GM06990 (cell line): ENCODE measurements at regions not wholly inside any gene's neighbourhood (a gene's known extent, or its start where the extent isn't known, plus 50 kb on each side); places are given as distances from the start of the nearest gene placed in this dataset.

Experiments used
- DNase-seq: peaks from one replicate; pipeline ENCODE4 v3.0.0-alpha.2; 2011; ENCODE audit not compliant: insufficient read length; ENCODE audit errors: extremely low read depth
- H3K27me3 ChIP-seq: replicated peaks from 2 replicates; pipeline ENCODE4 v1.6.0; 2011; ENCODE audit warnings: low read length; ENCODE audit not compliant: control insufficient read depth, insufficient read depth
- H3K36me3 ChIP-seq: 2 replicates; pipeline ENCODE4 v1.5.1; 2011; ENCODE audit warnings: low read length; ENCODE audit not compliant: control insufficient read depth, insufficient read depth
- H3K4me3 ChIP-seq: replicated peaks from 2 replicates; pipeline ENCODE4 v1.5.1; 2011; ENCODE audit warnings: low read depth, mild to moderate bottlenecking, control low read depth, low read length
- TF ChIP-seq, protein P1 (sequence below): IDR thresholded peaks from 2 replicates; pipeline ENCODE4 v1.5.1; 2011; ENCODE audit warnings: low read length, control low read depth, mild to moderate bottlenecking, inconsistent platforms; ENCODE audit not compliant: insufficient read depth, poor library complexity, severe bottlenecking

DNA sequence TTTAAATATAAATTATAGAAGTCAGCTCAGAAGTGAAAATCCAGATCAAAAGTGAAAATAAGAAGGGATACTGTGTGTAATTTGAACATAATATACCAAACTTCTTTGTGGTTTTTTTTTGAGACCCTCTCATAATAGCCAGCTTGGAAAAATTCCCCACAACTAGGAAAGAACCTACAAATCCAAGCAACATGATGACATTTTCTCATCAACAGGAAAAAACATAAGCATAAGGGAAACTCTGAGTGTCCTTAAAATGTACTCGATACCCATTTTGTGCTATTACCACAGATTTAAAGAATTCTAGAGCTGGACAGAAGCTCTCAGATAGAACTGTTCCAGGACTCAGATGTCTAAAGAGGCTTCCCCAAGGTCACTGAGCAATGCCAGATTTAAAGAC is 214.8 kb upstream of the KLF14 start:
- DNase-seq, result no peak
- H3K4me3 ChIP-seq, result no peak overlapping the region
- TF ChIP-seq, protein P1, sequence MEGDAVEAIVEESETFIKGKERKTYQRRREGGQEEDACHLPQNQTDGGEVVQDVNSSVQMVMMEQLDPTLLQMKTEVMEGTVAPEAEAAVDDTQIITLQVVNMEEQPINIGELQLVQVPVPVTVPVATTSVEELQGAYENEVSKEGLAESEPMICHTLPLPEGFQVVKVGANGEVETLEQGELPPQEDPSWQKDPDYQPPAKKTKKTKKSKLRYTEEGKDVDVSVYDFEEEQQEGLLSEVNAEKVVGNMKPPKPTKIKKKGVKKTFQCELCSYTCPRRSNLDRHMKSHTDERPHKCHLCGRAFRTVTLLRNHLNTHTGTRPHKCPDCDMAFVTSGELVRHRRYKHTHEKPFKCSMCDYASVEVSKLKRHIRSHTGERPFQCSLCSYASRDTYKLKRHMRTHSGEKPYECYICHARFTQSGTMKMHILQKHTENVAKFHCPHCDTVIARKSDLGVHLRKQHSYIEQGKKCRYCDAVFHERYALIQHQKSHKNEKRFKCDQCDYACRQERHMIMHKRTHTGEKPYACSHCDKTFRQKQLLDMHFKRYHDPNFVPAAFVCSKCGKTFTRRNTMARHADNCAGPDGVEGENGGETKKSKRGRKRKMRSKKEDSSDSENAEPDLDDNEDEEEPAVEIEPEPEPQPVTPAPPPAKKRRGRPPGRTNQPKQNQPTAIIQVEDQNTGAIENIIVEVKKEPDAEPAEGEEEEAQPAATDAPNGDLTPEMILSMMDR, result no peak
- H3K27me3 ChIP-seq, result no peaks in the 10 kb centered on the region
- H3K36me3 ChIP-seq, result peaks cover 15% of the 10 kb centered on the region

DNA sequence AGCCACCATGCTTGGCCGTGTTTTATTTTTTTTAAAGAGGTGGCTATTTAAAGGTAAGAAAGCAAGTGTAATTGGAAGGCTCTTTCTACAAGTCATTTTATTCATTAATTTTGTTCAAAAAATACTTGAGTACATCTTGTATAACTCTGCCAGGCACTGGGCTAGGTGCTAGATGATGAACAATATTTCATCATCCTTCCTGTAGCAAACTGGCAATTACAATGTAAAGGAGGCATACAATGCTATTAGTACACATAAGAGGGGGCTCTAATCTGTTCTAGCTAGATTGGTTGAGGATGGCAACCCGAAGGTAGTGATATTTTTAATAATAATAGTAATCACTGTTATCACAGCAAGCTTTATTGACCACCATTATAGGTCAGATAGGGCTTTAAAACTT is 215.5 kb upstream of the KLF14 start:
- no peaks in the 10 kb centered on the region for H3K27me3 ChIP-seq
- no peak for DNase-seq
- TF ChIP-seq, protein P1, result no peak
- no peak overlapping the region for H3K4me3 ChIP-seq
- H3K36me3 ChIP-seq, result peaks cover 15% of the 10 kb centered on the region

DNA sequence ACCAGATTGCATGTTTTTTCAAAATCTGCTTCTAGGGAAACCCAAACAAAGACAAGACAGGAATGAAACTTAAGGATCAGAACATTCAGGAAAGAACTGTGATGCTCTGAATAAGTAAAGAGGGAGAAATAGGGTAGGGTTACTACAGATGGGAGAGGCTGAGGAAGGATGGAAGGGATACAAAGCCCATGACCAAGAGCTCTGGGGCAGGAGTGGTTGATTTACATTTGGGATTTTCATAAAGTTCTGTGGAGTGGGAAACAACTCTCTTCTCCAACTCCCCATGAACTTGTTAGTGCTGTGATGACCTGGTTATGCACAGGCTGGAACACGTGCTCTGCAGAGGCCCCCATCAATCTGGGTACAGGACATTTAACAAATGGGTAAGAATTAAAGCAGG is 216.0 kb upstream of the KLF14 start:
- TF ChIP-seq, protein P1, result no peak
- Histone ChIP-seq H3K36me3 (peaks cover 14% of the 10 kb centered on the region), H3K4me3 (no peak overlapping the region), H3K27me3 (no peaks in the 10 kb centered on the region)
- DNase-seq, result no peak

DNA sequence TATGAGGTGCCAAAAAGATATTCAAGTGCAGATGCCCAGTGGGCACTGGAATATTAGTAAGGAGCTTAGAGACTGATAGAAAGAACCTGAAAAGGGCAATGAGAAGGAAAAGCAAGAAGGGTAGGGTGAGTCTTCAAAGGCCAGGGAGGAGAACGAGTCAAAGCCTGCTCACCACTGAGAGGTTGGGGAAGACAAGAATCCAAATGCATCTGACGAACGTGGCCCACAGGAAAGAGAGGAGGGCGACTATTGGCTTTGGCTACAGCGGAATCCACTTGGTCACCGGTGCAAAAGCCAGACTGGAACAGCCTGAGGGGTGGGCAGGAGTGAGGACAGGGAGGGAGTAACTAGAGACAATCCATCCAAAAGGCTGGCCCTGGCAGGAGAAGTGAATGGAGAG is 216.7 kb upstream of the KLF14 start:
- Histone ChIP-seq H3K36me3 (peaks cover 11% of the 10 kb centered on the region), H3K27me3 (no peaks in the 10 kb centered on the region), H3K4me3 (no peak overlapping the region)
- TF ChIP-seq, protein P1, result no peak
- no peak for DNase-seq

DNA sequence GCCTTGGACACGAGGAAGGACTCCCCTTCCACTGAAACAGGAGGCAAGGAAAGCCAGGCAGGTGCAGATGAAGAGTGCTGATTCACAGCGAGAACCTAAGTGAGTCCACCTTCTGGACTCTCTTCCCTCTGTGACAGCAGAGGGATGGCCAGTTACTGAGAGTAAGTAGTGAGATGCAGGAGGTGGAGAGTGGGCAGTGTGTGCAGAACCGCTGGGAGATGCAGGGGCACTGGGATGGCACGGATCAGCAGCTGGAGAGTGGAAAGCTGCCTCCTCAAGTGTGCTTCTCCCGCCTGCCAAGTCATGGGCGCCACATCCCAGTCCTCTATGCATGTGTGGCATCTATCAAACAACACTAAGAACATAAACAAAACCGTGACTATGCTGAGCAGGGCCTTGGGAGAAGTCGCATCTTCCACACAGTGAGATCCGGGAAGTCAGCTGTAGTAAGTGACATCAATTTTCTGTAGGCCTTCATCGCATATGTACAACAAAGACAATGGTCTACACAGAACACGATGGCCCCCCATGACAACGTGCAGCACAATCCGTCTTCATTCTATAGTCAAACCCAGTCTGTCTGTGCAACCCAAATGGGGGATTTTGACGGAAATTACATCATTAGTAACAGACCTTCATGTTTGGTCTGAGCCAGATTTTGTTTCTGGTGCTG is 217.4 kb upstream of the KLF14 start:
- peaks cover 9% of the 10 kb centered on the region for H3K36me3 ChIP-seq
- DNase-seq, result no peak
- no peaks in the 10 kb centered on the region for H3K27me3 ChIP-seq
- TF ChIP-seq, protein P1, result no peak
- H3K4me3 ChIP-seq, result no peak overlapping the region
